GM10248 (cell line): ENCODE measurements at regions not wholly inside any gene's neighbourhood (a gene's known extent, or its start where the extent isn't known, plus 50 kb on each side); places are given as distances from the start of the nearest gene placed in this dataset.

Experiments used
- CTCF ChIA-PET: fragments of 300-600 bp; sonication (Branson Sonifier 250); formaldehyde crosslinking; extraction: SDS; loops from one replicate; lab custom pipeline; 2021; ENCODE audit warnings: antibody characterized with exemption; lab: Yijun Ruan, JAX
- POLR2A ChIA-PET: fragments of 350-650 bp; sonication (Branson Sonifier 250); formaldehyde crosslinking; extraction: SDS; loops from one replicate; lab custom pipeline; 2020; ENCODE audit warnings: antibody characterized with exemption; lab: Yijun Ruan, JAX
- DNase-seq: peaks from one replicate; pipeline ENCODE4 v3.0.0; 2012; ENCODE audit errors: extremely low spot score
- CTCF ChIP-seq: IDR thresholded peaks from 2 replicates; pipeline ENCODE4 v1.5.1; 2012; ENCODE audit warnings: mild to moderate bottlenecking, low read depth; ENCODE audit errors: extremely low read depth, missing control alignments, control extremely low read depth

- CTCF ChIA-PET: interaction anchor here (1.1 to 1.2 kb wide), 2 partner anchors 12 to 17 kb away, joined by 3 to 4 read pairs; no protein-coding TSS in a partner anchor
Observed at GRCh38 chr11:106278391-106278790, 200.9 kb downstream of the AASDHPPT start.

GRCh38 chr11:106280036-106280435 is 202.6 kb downstream of the AASDHPPT start:
- CTCF ChIA-PET: interaction anchor here (1.3 kb wide), 1 partner anchor 20 kb away, joined by 4 read pairs; no protein-coding TSS in a partner anchor
- no peak for DNase-seq
- no peak for TF ChIP-seq CTCF
- POLR2A ChIA-PET: no interaction called here

More at GRCh38 chr11:106278391-106278790, 200.9 kb downstream of the AASDHPPT start:
- POLR2A ChIA-PET: no interaction called here
- no peak for DNase-seq
- no peak for TF ChIP-seq CTCF

- no peak for TF ChIP-seq CTCF
- DNase-seq: no peak
- ChIA-PET CTCF (interaction anchor here (0.9 to 1.3 kb wide), 3 partner anchors 14 to 19 kb away, joined by 3 to 4 read pairs (median 3); no protein-coding TSS in a partner anchor), POLR2A (no interaction called here)
Observed at GRCh38 chr11:106281455-106282173, 204.2 kb downstream of the AASDHPPT start.

- CTCF ChIA-PET: no interaction called here
- no peak for DNase-seq
- POLR2A ChIA-PET: no interaction called here
- no peak for TF ChIP-seq CTCF
Observed at GRCh38 chr11:106286881-106287504, 209.5 kb downstream of the AASDHPPT start.

- ChIA-PET CTCF (interaction anchor here (1.3 kb wide), 1 partner anchor 11 kb away, joined by 3 read pairs; no protein-coding TSS in a partner anchor), POLR2A (no interaction called here)
- DNase-seq: no peak
- no peak for TF ChIP-seq CTCF
Observed at GRCh38 chr11:106288057-106288456, 210.6 kb downstream of the AASDHPPT start.

- DNase-seq: no peak
- POLR2A ChIA-PET: no interaction called here
- no peak for TF ChIP-seq CTCF
- CTCF ChIA-PET: interaction anchor here (1.3 kb wide), 1 partner anchor 12 kb away, joined by 3 read pairs; no protein-coding TSS in a partner anchor
Observed at GRCh38 chr11:106288822-106289387, 211.4 kb downstream of the AASDHPPT start.
